ENCODE measurements at regions not wholly inside any gene's neighbourhood (a gene's known extent, or its start where the extent isn't known, plus 50 kb on each side); places are given as distances from the start of the nearest gene placed in this dataset.

GRCh38 chr20:11448554-11448953, 469.1 kb upstream of the BTBD3 start:
- DNase-seq (ENCODE audit: low read depth), result no peak
- no peak overlapping the region for H3K4me3 ChIP-seq (ENCODE audit: low read depth, low read length)
- TF ChIP-seq CTCF (conservative IDR thresholded peaks at IDR 0.05; ENCODE audit: low read depth, low read length), result no peak

GRCh38 chr20:11451793-11452291, 465.9 kb upstream of the BTBD3 start:
- no peak for TF ChIP-seq CTCF (conservative IDR thresholded peaks at IDR 0.05; ENCODE audit: low read depth, low read length)
- no peak overlapping the region for H3K4me3 ChIP-seq (ENCODE audit: low read depth, low read length)
- DNase-seq (ENCODE audit: low read depth), result no peak

- no peak for DNase-seq (ENCODE audit: low read depth)
- no peak overlapping the region for H3K4me3 ChIP-seq (ENCODE audit: low read depth, low read length)
- no peak for TF ChIP-seq CTCF (conservative IDR thresholded peaks at IDR 0.05; ENCODE audit: low read depth, low read length)
Observed at GRCh38 chr20:11452326-11452725, 465.4 kb upstream of the BTBD3 start.

GRCh38 chr20:11453430-11453829, 464.3 kb upstream of the BTBD3 start:
- TF ChIP-seq CTCF (conservative IDR thresholded peaks at IDR 0.05; ENCODE audit: low read depth, low read length), result no peak
- no peak overlapping the region for H3K4me3 ChIP-seq (ENCODE audit: low read depth, low read length)
- DNase-seq (ENCODE audit: low read depth), result no peak

GRCh38 chr20:11454966-11455799, 462.5 kb upstream of the BTBD3 start:
- peak; percentile 77 for DNase-seq (ENCODE audit: low read depth)
- TF ChIP-seq CTCF (conservative IDR thresholded peaks at IDR 0.05; ENCODE audit: low read depth, low read length), result no peak
- no peak overlapping the region for H3K4me3 ChIP-seq (ENCODE audit: low read depth, low read length)

- H3K4me3 ChIP-seq (ENCODE audit: low read depth, low read length), result no peak overlapping the region
- DNase-seq (ENCODE audit: low read depth), result no peak
- TF ChIP-seq CTCF (conservative IDR thresholded peaks at IDR 0.05; ENCODE audit: low read depth, low read length), result no peak
Observed at GRCh38 chr20:11457488-11457887, 460.2 kb upstream of the BTBD3 start.
